ENCODE measurements at regions not wholly inside any gene's neighbourhood (a gene's known extent, or its start where the extent isn't known, plus 50 kb on each side); places are given as distances from the start of the nearest gene placed in this dataset.

DNA sequence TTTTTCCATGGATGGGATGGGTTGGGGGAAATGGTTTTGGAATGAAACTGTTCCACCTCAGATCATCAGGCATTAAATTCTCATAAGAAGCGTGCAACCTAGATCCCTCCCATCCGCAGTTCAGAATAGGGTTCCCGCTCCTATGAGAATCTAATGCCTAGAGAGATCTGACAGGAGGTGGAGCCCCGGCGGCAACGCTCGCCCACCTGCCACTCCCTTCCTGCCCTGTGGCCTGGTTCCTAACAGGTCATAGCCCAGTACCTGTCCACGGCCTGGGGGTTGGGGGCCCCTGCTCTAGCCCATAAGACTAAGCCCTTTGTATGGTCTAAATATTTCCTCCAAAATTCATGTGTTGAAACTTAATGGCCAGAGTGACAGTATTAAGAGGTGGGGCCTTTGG is 92.3 kb upstream of the SALL4 start:
- no peaks in the 10 kb centered on the region for H3K36me3 ChIP-seq (ENCODE audit: control insufficient read depth, insufficient read depth, low read length)
- H3K9ac ChIP-seq (ENCODE audit: low read length) = no peak overlapping the region
- H3K27ac ChIP-seq (ENCODE audit: low read depth, low read length) = no peak overlapping the region
- H3K27me3 ChIP-seq (ENCODE audit: control insufficient read depth, insufficient read depth, low read length) = no peaks in the 10 kb centered on the region
- no peaks in the 10 kb centered on the region for H3K4me1 ChIP-seq (ENCODE audit: control insufficient read depth, insufficient read depth, low read length)
- H3K4me3 ChIP-seq (ENCODE audit: low read length) = no peak overlapping the region

DNA sequence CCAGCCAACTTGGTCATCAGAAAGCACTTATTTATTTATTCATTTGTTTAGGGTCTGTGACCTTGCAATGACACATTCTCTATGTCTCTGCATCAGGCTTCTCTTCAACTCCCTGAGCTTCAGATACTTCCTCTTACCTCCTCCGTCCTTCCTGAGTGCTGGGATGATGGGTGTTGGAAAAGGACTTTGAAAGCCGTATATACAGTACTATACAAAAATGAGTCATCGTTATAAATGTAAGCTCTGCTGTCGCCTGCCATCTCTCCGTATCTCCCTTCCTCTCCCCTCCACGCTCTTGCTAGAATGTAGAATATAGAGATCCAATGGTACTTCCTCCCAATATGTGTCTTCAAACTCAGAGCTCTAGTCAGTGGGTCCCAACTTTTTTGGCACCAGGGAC is 91.9 kb upstream of the SALL4 start:
- Histone ChIP-seq H3K9ac (ENCODE audit: low read length) (no peak overlapping the region), H3K27me3 (ENCODE audit: control insufficient read depth, insufficient read depth, low read length) (no peaks in the 10 kb centered on the region), H3K36me3 (ENCODE audit: control insufficient read depth, insufficient read depth, low read length) (no peaks in the 10 kb centered on the region), H3K4me3 (ENCODE audit: low read length) (no peak overlapping the region), H3K4me1 (ENCODE audit: control insufficient read depth, insufficient read depth, low read length) (no peaks in the 10 kb centered on the region), H3K27ac (ENCODE audit: low read depth, low read length) (no peak overlapping the region)

DNA sequence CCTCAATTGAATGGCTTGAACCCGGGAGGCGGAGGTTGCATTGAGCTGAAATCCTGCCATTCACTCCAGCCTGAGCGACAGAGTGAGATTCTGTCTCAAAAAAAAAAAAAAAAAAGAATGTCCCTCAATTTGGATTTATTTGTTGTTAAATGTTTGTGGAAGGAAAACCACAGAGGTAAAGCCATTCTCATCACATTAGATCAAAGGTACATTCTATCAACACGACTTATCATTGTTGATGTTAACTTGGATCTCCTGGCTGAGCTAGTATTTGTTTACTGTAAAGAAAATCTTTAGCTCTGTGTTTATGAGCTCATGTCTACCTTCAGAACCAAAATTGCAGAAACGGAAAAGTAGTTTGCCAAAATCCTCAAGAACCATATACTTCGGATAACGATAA is 91.4 kb upstream of the SALL4 start:
- Histone ChIP-seq H3K9ac (ENCODE audit: low read length) (no peak overlapping the region), H3K27me3 (ENCODE audit: control insufficient read depth, insufficient read depth, low read length) (no peaks in the 10 kb centered on the region), H3K27ac (ENCODE audit: low read depth, low read length) (no peak overlapping the region), H3K36me3 (ENCODE audit: control insufficient read depth, insufficient read depth, low read length) (no peaks in the 10 kb centered on the region), H3K4me1 (ENCODE audit: control insufficient read depth, insufficient read depth, low read length) (no peaks in the 10 kb centered on the region), H3K4me3 (ENCODE audit: low read length) (no peak overlapping the region)

DNA sequence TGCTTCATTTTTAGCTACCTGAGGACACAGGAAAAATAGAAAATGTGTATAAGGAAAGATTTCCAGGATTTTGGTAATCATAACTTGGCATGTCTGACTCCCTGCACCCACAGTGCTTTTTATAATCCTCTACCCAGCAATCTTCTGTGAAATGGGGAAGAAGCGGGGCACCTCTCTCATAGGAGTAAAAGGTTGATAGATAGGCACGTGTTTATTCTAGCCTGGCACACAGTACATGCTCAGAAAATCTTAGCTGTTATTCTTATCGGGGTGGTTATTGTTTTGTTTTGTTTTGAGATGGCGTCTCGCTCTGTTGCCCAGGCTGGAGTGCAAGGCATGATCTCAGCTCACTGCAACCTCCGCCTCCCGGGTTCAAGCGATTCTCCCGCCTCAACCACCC is 87.7 kb upstream of the SALL4 start:
- no peak overlapping the region for H3K4me3 ChIP-seq (ENCODE audit: low read length)
- H3K27me3 ChIP-seq (ENCODE audit: control insufficient read depth, insufficient read depth, low read length) = no peaks in the 10 kb centered on the region
- no peak overlapping the region for H3K27ac ChIP-seq (ENCODE audit: low read depth, low read length)
- no peak overlapping the region for H3K9ac ChIP-seq (ENCODE audit: low read length)
- no peaks in the 10 kb centered on the region for H3K36me3 ChIP-seq (ENCODE audit: control insufficient read depth, insufficient read depth, low read length)
- no peaks in the 10 kb centered on the region for H3K4me1 ChIP-seq (ENCODE audit: control insufficient read depth, insufficient read depth, low read length)

DNA sequence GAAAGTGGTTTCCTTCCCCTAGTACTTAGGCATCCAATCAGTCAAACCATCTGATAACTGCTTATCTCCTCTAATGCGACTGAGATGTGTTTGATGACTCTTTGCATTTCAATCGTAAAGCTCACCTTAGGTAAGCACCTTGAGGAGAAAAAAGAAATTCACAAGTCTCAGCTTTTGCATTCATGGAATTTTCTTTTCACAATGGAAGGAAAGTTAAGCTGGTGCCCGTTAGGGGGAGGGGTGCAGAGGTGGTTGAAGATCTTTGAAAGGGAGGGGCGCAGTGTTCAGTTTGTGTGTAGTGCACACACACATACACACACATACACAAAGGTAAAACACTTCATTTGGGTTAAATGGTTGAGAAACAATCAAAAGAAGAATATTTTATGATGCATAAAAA is 87.1 kb upstream of the SALL4 start:
- H3K27ac ChIP-seq (ENCODE audit: low read depth, low read length) = no peak overlapping the region
- no peak overlapping the region for H3K4me3 ChIP-seq (ENCODE audit: low read length)
- no peaks in the 10 kb centered on the region for H3K27me3 ChIP-seq (ENCODE audit: control insufficient read depth, insufficient read depth, low read length)
- H3K9ac ChIP-seq (ENCODE audit: low read length) = no peak overlapping the region
- H3K36me3 ChIP-seq (ENCODE audit: control insufficient read depth, insufficient read depth, low read length) = no peaks in the 10 kb centered on the region
- no peaks in the 10 kb centered on the region for H3K4me1 ChIP-seq (ENCODE audit: control insufficient read depth, insufficient read depth, low read length)

DNA sequence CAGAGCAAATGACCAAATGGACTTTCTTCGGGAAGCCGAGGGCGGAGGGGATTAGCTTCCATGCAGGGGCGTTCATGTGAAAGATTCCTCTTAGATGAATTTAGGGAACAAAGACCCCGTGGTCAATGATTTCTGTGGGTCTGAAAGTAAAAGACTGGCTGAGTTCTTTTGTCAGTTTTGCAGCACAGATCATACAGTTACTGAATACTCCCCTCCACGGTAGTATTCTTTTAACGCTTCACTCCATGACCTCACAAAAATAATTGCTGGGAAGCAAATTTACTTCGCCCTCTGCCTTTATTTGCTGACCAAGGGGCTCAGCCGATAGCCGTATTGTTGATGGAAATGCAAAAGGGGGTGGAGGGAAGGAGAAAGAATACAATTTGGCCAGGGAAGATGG is 86.0 kb upstream of the SALL4 start:
- Histone ChIP-seq H3K4me3 (ENCODE audit: low read length) (no peak overlapping the region), H3K9ac (ENCODE audit: low read length) (no peak overlapping the region), H3K27me3 (ENCODE audit: control insufficient read depth, insufficient read depth, low read length) (no peaks in the 10 kb centered on the region), H3K4me1 (ENCODE audit: control insufficient read depth, insufficient read depth, low read length) (no peaks in the 10 kb centered on the region), H3K36me3 (ENCODE audit: control insufficient read depth, insufficient read depth, low read length) (no peaks in the 10 kb centered on the region), H3K27ac (ENCODE audit: low read depth, low read length) (no peak overlapping the region)

DNA sequence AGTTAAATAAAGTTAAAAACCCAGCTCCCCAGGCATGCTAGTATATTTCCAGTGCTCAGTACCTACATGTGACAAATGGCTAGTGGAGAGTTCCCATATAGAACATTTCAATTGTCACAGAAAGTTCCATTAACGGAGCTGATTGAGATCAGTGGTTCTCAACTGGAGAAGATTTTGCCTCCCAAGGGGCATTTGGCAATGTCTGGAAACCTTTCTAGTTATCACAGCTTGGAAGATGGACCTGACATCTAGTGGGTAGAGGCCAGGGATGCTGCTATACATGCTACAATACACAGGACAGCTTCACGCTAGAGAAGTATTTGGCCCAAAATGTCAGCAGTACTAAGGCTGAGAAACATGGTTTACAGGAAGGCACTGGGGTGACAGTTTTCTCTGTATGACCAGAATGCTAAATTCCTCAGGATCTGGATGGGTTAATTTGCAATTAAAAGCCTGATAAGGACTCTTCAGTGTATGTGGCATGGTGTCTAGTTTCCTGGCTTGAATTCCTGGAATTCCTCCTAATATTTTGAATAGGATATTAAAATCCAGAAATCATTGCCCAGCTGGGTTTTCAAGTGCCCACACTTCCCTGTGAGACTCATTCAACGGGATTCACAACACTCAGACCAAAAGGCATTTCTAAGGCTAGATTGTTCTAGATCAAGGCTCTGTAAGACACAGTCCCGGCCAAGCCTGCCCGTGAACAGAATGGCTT is 84.7 kb upstream of the SALL4 start:
- Histone ChIP-seq H3K4me3 (ENCODE audit: low read length) (no peak overlapping the region), H3K27ac (ENCODE audit: low read depth, low read length) (no peak overlapping the region)

DNA sequence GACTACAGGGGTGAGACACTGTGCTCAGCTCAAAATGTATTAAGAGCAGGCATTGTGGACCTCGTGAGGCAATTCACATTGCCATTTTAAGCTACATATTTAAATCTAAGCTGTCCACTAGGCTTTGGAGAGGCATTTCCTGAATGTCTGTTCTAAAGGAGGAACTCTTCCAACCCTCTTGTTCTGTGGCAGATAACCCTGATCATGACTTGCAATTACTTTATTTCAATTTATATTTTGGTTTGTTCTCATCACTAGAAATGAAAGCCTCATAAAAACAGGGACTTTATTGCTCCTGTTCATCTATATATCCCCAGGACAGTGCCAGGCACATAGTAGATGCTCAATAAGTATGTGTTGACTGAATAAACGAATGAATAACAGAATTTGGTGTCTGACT is 84.0 kb upstream of the SALL4 start:
- no peak overlapping the region for H3K4me3 ChIP-seq (ENCODE audit: low read length)
- H3K9ac ChIP-seq (ENCODE audit: low read length) = no peak overlapping the region
- no peaks in the 10 kb centered on the region for H3K27me3 ChIP-seq (ENCODE audit: control insufficient read depth, insufficient read depth, low read length)
- no peaks in the 10 kb centered on the region for H3K4me1 ChIP-seq (ENCODE audit: control insufficient read depth, insufficient read depth, low read length)
- H3K36me3 ChIP-seq (ENCODE audit: control insufficient read depth, insufficient read depth, low read length) = no peaks in the 10 kb centered on the region
- H3K27ac ChIP-seq (ENCODE audit: low read depth, low read length) = no peak overlapping the region

More for the DNA sequence above, 84.7 kb upstream of the SALL4 start:
- Histone ChIP-seq H3K4me1 (ENCODE audit: control insufficient read depth, insufficient read depth, low read length) (no peaks in the 10 kb centered on the region), H3K9ac (ENCODE audit: low read length) (no peak overlapping the region), H3K36me3 (ENCODE audit: control insufficient read depth, insufficient read depth, low read length) (no peaks in the 10 kb centered on the region), H3K27me3 (ENCODE audit: control insufficient read depth, insufficient read depth, low read length) (no peaks in the 10 kb centered on the region)

DNA sequence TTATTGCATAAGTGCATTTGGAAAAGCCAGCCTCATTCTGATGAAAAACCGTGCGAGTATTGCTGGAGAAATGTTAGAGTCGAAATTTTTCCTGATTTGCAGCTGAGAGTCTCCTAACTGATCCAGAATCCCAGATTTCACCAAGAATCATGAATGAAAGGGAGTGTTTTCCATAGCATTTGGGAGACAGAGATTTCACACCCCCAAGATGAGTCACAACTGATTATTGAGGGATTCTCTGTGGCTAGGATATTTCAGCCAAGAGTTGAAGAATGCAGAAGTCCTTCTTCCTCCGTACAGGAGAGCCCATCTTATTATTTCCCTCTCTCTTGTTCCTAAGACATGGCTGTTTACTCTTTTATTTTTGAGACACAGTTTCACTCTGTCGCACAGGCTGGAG is 82.2 kb upstream of the SALL4 start:
- Histone ChIP-seq H3K9ac (ENCODE audit: low read length) (no peak overlapping the region), H3K4me1 (ENCODE audit: control insufficient read depth, insufficient read depth, low read length) (no peaks in the 10 kb centered on the region), H3K27ac (ENCODE audit: low read depth, low read length) (no peak overlapping the region), H3K4me3 (ENCODE audit: low read length) (no peak overlapping the region), H3K36me3 (ENCODE audit: control insufficient read depth, insufficient read depth, low read length) (no peaks in the 10 kb centered on the region), H3K27me3 (ENCODE audit: control insufficient read depth, insufficient read depth, low read length) (no peaks in the 10 kb centered on the region)

DNA sequence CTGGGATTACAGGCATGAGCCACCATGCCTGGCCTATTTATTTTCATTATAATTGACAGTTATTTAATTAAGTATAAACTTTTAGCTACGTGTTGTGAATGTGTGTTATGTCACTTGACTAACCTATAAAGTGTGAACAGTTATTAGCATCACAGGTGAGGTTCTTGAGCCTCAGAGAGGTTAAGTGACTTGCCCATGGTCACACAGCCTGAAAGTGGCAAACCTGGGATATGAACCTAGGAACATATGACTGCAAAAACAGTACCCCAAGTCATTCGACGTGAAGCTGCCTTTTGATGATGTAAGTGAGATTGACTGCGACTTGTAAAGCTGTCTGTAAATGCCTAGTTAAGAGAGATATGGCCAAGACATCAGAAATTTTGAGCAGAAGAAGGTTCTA is 77.9 kb upstream of the SALL4 start:
- no peak overlapping the region for H3K27ac ChIP-seq (ENCODE audit: low read depth, low read length)
- no peak overlapping the region for H3K9ac ChIP-seq (ENCODE audit: low read length)
- no peaks in the 10 kb centered on the region for H3K36me3 ChIP-seq (ENCODE audit: control insufficient read depth, insufficient read depth, low read length)
- no peaks in the 10 kb centered on the region for H3K4me1 ChIP-seq (ENCODE audit: control insufficient read depth, insufficient read depth, low read length)
- no peaks in the 10 kb centered on the region for H3K27me3 ChIP-seq (ENCODE audit: control insufficient read depth, insufficient read depth, low read length)
- no peak overlapping the region for H3K4me3 ChIP-seq (ENCODE audit: low read length)

DNA sequence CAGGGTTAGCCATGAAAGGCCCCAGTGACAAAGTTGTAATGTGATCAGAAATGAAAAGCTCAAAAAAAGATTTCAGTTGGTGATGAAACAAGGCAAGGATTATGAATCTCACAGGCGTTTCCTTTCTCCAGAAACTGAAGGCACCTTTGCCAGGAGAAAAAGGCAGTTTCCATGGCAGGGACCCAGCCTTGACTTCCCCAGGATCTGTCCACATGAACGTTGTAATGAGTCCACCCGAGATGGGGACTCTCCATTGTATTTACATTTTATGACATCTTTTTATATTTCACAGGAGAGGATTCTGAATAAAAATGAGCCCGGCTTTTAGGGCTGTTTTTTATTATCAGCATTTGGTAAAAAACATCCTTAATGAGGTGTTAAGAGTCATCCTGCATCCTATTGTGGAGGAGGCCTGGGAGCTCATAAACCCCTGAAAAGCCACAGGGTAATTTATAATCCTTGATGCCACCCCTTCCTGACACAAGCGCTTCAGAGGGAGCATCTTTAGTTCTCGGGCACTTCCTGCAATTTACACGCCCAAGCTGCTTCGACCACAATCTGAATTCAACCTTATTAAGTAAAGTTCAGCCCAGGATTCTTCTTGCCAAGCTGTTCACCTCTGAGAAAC is 74.1 kb upstream of the SALL4 start:
- H3K27me3 ChIP-seq (ENCODE audit: control insufficient read depth, insufficient read depth, low read length) = no peaks in the 10 kb centered on the region
- no peaks in the 10 kb centered on the region for H3K4me1 ChIP-seq (ENCODE audit: control insufficient read depth, insufficient read depth, low read length)
- no peak overlapping the region for H3K4me3 ChIP-seq (ENCODE audit: low read length)
- no peak overlapping the region for H3K27ac ChIP-seq (ENCODE audit: low read depth, low read length)
- H3K36me3 ChIP-seq (ENCODE audit: control insufficient read depth, insufficient read depth, low read length) = no peaks in the 10 kb centered on the region
- no peak overlapping the region for H3K9ac ChIP-seq (ENCODE audit: low read length)

DNA sequence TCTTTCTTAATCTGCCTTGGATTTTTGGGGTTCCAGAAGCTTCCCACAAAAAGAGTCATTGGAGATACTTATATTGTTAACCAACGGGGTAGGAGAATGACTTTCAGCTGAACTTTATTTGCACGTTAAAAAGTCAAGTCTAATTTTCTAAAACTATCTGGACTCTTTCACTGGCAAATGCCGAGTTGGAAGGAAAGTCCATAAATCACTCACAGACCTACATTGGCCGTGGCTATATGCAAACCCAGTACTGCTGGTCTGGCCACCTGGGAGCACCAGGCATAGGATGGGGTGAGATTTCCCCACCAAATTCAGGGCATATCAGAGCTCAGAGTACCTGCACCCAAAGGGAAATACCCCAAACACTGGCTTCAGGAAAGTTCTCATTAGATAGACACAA is 71.3 kb upstream of the SALL4 start:
- no peak overlapping the region for H3K27ac ChIP-seq (ENCODE audit: low read depth, low read length)
- H3K4me3 ChIP-seq (ENCODE audit: low read length) = no peak overlapping the region
- no peak overlapping the region for H3K9ac ChIP-seq (ENCODE audit: low read length)
- no peaks in the 10 kb centered on the region for H3K4me1 ChIP-seq (ENCODE audit: control insufficient read depth, insufficient read depth, low read length)
- H3K36me3 ChIP-seq (ENCODE audit: control insufficient read depth, insufficient read depth, low read length) = no peaks in the 10 kb centered on the region
- no peaks in the 10 kb centered on the region for H3K27me3 ChIP-seq (ENCODE audit: control insufficient read depth, insufficient read depth, low read length)

DNA sequence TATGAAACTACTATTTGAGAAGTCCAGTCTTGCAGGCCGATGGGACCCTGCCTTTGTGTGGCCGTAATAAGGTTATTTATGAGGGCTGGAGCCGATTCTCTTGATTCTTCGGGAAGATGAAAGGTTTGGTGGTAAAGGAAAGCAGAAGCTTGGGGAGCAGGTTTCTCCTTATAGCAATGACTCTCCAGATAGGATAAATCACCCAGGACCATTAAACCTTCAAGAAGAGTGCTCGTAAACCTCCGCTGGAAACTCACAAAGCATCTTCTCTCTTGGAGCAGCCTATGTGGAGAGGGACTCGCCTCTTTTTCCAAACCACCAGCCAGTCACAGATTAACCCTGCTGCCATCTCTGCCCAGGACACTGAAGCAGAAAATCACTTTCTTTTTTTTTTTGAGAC is 69.6 kb upstream of the SALL4 start:
- H3K27ac ChIP-seq (ENCODE audit: low read depth, low read length) = no peak overlapping the region
- no peaks in the 10 kb centered on the region for H3K27me3 ChIP-seq (ENCODE audit: control insufficient read depth, insufficient read depth, low read length)
- no peaks in the 10 kb centered on the region for H3K4me1 ChIP-seq (ENCODE audit: control insufficient read depth, insufficient read depth, low read length)
- H3K9ac ChIP-seq (ENCODE audit: low read length) = no peak overlapping the region
- H3K4me3 ChIP-seq (ENCODE audit: low read length) = no peak overlapping the region
- H3K36me3 ChIP-seq (ENCODE audit: control insufficient read depth, insufficient read depth, low read length) = no peaks in the 10 kb centered on the region
